GM10248 (cell line): ENCODE measurements at regions not wholly inside any gene's neighbourhood (a gene's known extent, or its start where the extent isn't known, plus 50 kb on each side); places are given as distances from the start of the nearest gene placed in this dataset.

Experiments used
- CTCF ChIA-PET: fragments of 300-600 bp; sonication (Branson Sonifier 250); formaldehyde crosslinking; extraction: SDS; loops from one replicate; lab custom pipeline; 2021; ENCODE audit warnings: antibody characterized with exemption; lab: Yijun Ruan, JAX
- POLR2A ChIA-PET: fragments of 350-650 bp; sonication (Branson Sonifier 250); formaldehyde crosslinking; extraction: SDS; loops from one replicate; lab custom pipeline; 2020; ENCODE audit warnings: antibody characterized with exemption; lab: Yijun Ruan, JAX
- DNase-seq: peaks from one replicate; pipeline ENCODE4 v3.0.0; 2012; ENCODE audit errors: extremely low spot score
- CTCF ChIP-seq: IDR thresholded peaks from 2 replicates; pipeline ENCODE4 v1.5.1; 2012; ENCODE audit warnings: mild to moderate bottlenecking, low read depth; ENCODE audit errors: extremely low read depth, missing control alignments, control extremely low read depth

- no peak for DNase-seq
- CTCF ChIA-PET: no interaction called here
- POLR2A ChIA-PET: no interaction called here
- TF ChIP-seq CTCF: no peak
Observed at GRCh38 chr7:80357530-80357929, 154.3 kb downstream of the GNAT3 start.

GRCh38 chr7:80350430-80350829 lies 161.4 kb downstream of the GNAT3 start:
- no peak for TF ChIP-seq CTCF
- no peak for DNase-seq
- POLR2A ChIA-PET: no interaction called here
- CTCF ChIA-PET: no interaction called here

GRCh38 chr7:80348223-80348622 lies 163.6 kb downstream of the GNAT3 start:
- ChIA-PET POLR2A (no interaction called here), CTCF (interaction anchor here (1.2 to 2.2 kb wide), 2 partner anchors 13 to 30 kb away, joined by 4 to 5 read pairs; no protein-coding TSS in a partner anchor)
- no peak for TF ChIP-seq CTCF
- no peak for DNase-seq

- ChIA-PET CTCF (interaction anchor here (1.2 to 2.9 kb wide), 3 partner anchors 8 to 29 kb away, joined by 4 to 11 read pairs (median 5); no protein-coding TSS in a partner anchor), POLR2A (no interaction called here)
- no peak for DNase-seq
- TF ChIP-seq CTCF: no peak
Observed at GRCh38 chr7:80347173-80347572, 164.7 kb downstream of the GNAT3 start.

GRCh38 chr7:80346704-80347103 lies 165.2 kb downstream of the GNAT3 start:
- CTCF ChIA-PET: interaction anchor here (2.2 to 2.9 kb wide), 2 partner anchors 9 to 28 kb away, joined by 5 to 11 read pairs; no protein-coding TSS in a partner anchor
- POLR2A ChIA-PET: no interaction called here
- no peak for DNase-seq
- TF ChIP-seq CTCF: no peak

- DNase-seq: no peak
- TF ChIP-seq CTCF: no peak
- CTCF ChIA-PET: interaction anchor here (1.1 to 1.8 kb wide), 3 partner anchors 12 to 19 kb away, joined by 4 read pairs; no protein-coding TSS in a partner anchor
- POLR2A ChIA-PET: no interaction called here
Observed at GRCh38 chr7:80335511-80336231, 176.2 kb downstream of the GNAT3 start.
